ENCODE measurements at regions not wholly inside any gene's neighbourhood (a gene's known extent, or its start where the extent isn't known, plus 50 kb on each side); places are given as distances from the start of the nearest gene placed in this dataset.
"Not testable (repeated sequence)": the region's sequence is repeated elsewhere in the genome, so short reads cannot be mapped to it uniquely, and the experiment has no call there.

GRCh38 chr3:19815805-19816204 lies 118.2 kb downstream of the EFHB start:
- ChIA-PET POLR2A (no interaction called here), CTCF (no interaction called here), RAD21 (ENCODE audit: low non-redundant PET in 1 of 2, low total read pairs in 2 of 2, uncharacterized antibody in 2 of 2, unreplicated experiment in 2 of 2) (no interaction called here)
- Histone ChIP-seq H3K27ac (ENCODE audit: low read depth, low read length) (no peak overlapping the region), H3K9me3 (ENCODE audit: control insufficient read depth in 1 of 2, insufficient read depth in 1 of 2, low read depth in 1 of 2, low read length in 2 of 2) (no peaks in the 10 kb centered on the region), H3K4me3 (replicated peaks in 1 of 2; ENCODE audit: low read depth in 1 of 2, low read length in 2 of 2) (no peak overlapping the region), H4K20me1 (ENCODE audit: insufficient read depth) (no peaks in the 10 kb centered on the region), H3K4me1 (ENCODE audit: control insufficient read depth in 1 of 2, insufficient read depth in 2 of 2, low read length in 2 of 2) (no peaks in the 10 kb centered on the region), H3K4me2 (ENCODE audit: low read length) (no peak overlapping the region), H3K9me2 (ENCODE audit: insufficient read depth) (no peaks in the 10 kb centered on the region), H3K36me3 (ENCODE audit: control insufficient read depth in 1 of 2, insufficient read depth in 2 of 2, low read length in 2 of 2) (no peaks in the 10 kb centered on the region), H3K27me3 (ENCODE audit: insufficient read depth, low read length) (no peaks in the 10 kb centered on the region), H3K9ac (ENCODE audit: low read length) (no peak overlapping the region), H2AFZ (ENCODE audit: low read depth, low read length, poor library complexity, severe bottlenecking) (no peak overlapping the region), H3K79me2 (ENCODE audit: insufficient read depth, low read length) (no peaks in the 10 kb centered on the region)
- ATAC-seq = no peak
- DNase-seq (ENCODE audit: low read depth, low spot score) = no peak
- no TSS peak for BruUV-seq (replicated peaks)
- TF ChIP-seq REST (IDR thresholded peaks at IDR 0.05; ENCODE audit: low read depth) (no peak), POLR2A (IDR thresholded peaks at IDR 0.05; ENCODE audit: borderline replicate concordance, extremely low read depth, insufficient read depth, insufficient read length) (no peak), SIN3A (IDR thresholded peaks at IDR 0.05; ENCODE audit: low read depth) (no peak), EZH2phosphoT487 (IDR thresholded peaks at IDR 0.05; ENCODE audit: borderline replicate concordance) (no peak), ELF1 (IDR thresholded peaks at IDR 0.05; ENCODE audit: borderline replicate concordance, low read depth) (no peak), ZBTB33 (IDR thresholded peaks at IDR 0.05; ENCODE audit: extremely low read depth, insufficient replicate concordance, low read length) (no peak), SP1 (IDR thresholded peaks at IDR 0.05; ENCODE audit: low read depth) (no peak), SRF (IDR thresholded peaks at IDR 0.05; ENCODE audit: low read depth) (no peak)
- intact Hi-C loops (cut with micrococcal nuclease) = no loop called here

GRCh38 chr3:19813743-19814142 lies 120.3 kb downstream of the EFHB start:
- H3K4me1 ChIP-seq (ENCODE audit: control insufficient read depth in 1 of 2, insufficient read depth in 2 of 2, low read length in 2 of 2); ATAC-seq; H2AFZ ChIP-seq (ENCODE audit: low read depth, low read length, poor library complexity, severe bottlenecking); H3K36me3 ChIP-seq (ENCODE audit: control insufficient read depth in 1 of 2, insufficient read depth in 2 of 2, low read length in 2 of 2); CTCF ChIA-PET; H3K9me3 ChIP-seq (ENCODE audit: control insufficient read depth in 1 of 2, insufficient read depth in 1 of 2, low read depth in 1 of 2, low read length in 2 of 2); H3K27ac ChIP-seq (ENCODE audit: low read depth, low read length); DNase-seq (ENCODE audit: low read depth, low spot score); H3K27me3 ChIP-seq (ENCODE audit: insufficient read depth, low read length); H3K9me2 ChIP-seq (ENCODE audit: insufficient read depth); intact Hi-C loops (cut with micrococcal nuclease); H3K79me2 ChIP-seq (ENCODE audit: insufficient read depth, low read length); H3K4me3 ChIP-seq (replicated peaks in 1 of 2; ENCODE audit: low read depth in 1 of 2, low read length in 2 of 2); BruUV-seq (replicated peaks); H3K9ac ChIP-seq (ENCODE audit: low read length); H3K4me2 ChIP-seq (ENCODE audit: low read length); RAD21 ChIA-PET (ENCODE audit: low non-redundant PET in 1 of 2, low total read pairs in 2 of 2, uncharacterized antibody in 2 of 2, unreplicated experiment in 2 of 2); POLR2A ChIA-PET; H4K20me1 ChIP-seq (ENCODE audit: insufficient read depth): not testable (repeated sequence)

Measured in HCT116 (cell line).